T-helper 2 cell treated with Interferon-gamma antibody and Interleukin-4, amounts not matched to agents 5 μg/mL and 100 μg/mL, for 36 hours (primary cell): ENCODE measurements at regions not wholly inside any gene's neighbourhood (a gene's known extent, or its start where the extent isn't known, plus 50 kb on each side); places are given as distances from the start of the nearest gene placed in this dataset.

ENCODE experiments used
- DNase-seq: peaks from one replicate; pipeline ENCODE4 v3.0.0; 2021; ENCODE audit warnings: low spot score
- H3K27ac Mint-ChIP-seq: one replicate; pipeline ENCODE4 v1.8.0; 2021; ENCODE audit warnings: mild to moderate bottlenecking, mixed read lengths
- H3K27me3 Mint-ChIP-seq: one replicate; pipeline ENCODE4 v1.8.0; 2021; ENCODE audit warnings: low read depth, mixed read lengths
- H3K36me3 Mint-ChIP-seq: one replicate; pipeline ENCODE4 v1.8.0; 2021; ENCODE audit warnings: low read depth, mixed read lengths
- H3K4me1 Mint-ChIP-seq: one replicate; pipeline ENCODE4 v1.8.0; 2021; ENCODE audit warnings: low read depth, mixed read lengths
- H3K4me3 Mint-ChIP-seq: one replicate; pipeline ENCODE4 v1.8.0; 2022; ENCODE audit warnings: mild to moderate bottlenecking, moderate library complexity, mixed read lengths
- H3K9me3 Mint-ChIP-seq: one replicate; pipeline ENCODE4 v1.8.0; 2021; ENCODE audit warnings: mixed read lengths

- H3K4me3 Mint-ChIP-seq, result no peak overlapping the region
- H3K27me3 Mint-ChIP-seq, result no peaks in the 10 kb centered on the region
- H3K4me1 Mint-ChIP-seq, result no peaks in the 10 kb centered on the region
- no peak overlapping the region for H3K27ac Mint-ChIP-seq
- DNase-seq, result no peak
- no peaks in the 10 kb centered on the region for H3K36me3 Mint-ChIP-seq
- no peaks in the 10 kb centered on the region for H3K9me3 Mint-ChIP-seq
Observed at GRCh38 chr13:106702505-106702904, 134.6 kb upstream of the ARGLU1 start.

GRCh38 chr13:106701771-106702341 lies 133.9 kb upstream of the ARGLU1 start:
- Mint-ChIP-seq H3K4me1 (no peaks in the 10 kb centered on the region), H3K27me3 (no peaks in the 10 kb centered on the region), H3K36me3 (no peaks in the 10 kb centered on the region), H3K27ac (no peak overlapping the region), H3K4me3 (no peak overlapping the region), H3K9me3 (no peaks in the 10 kb centered on the region)
- no peak for DNase-seq

DNA sequence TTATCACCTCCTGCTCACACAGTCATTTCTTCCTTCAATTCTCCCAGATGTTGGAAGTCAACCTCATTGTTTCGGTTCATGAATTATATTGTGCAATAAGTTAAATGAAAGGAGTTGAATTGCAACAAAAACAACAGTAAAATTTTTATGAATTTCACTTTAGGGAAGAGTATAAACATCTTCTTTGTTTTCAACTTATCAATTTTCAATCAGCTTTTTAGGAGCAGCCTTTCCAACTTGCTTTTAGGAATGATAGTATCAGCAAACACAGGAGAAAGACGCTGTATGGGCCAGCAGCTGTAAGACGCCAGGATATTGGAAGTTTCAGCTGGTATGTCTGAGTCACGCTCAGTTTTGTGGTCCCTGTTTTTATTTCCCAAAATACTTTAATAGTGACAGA lies 132.5 kb upstream of the ARGLU1 start:
- no peaks in the 10 kb centered on the region for H3K36me3 Mint-ChIP-seq
- H3K27me3 Mint-ChIP-seq, result no peaks in the 10 kb centered on the region

DNA sequence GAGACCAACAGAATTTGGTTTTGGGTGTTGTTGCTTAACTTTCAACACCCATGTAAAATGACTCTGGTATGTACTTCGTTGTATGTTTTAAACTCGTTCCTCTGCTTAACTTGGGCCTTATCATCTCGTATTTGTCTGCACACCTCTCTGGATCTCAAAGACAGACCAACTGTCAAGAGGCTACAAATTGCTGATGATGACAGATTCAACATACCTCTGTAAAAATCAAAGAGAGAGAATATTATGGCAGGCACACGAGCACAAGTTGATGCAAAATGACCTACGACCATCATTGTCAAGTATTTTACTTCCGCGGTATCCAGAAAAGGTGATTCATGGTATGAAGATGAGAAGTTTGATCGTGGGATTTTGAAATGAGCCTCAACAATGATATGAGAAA lies 132.1 kb upstream of the ARGLU1 start:
- no peaks in the 10 kb centered on the region for H3K27me3 Mint-ChIP-seq
- H3K36me3 Mint-ChIP-seq, result no peaks in the 10 kb centered on the region
- H3K27ac Mint-ChIP-seq, result no peak overlapping the region
- no peaks in the 10 kb centered on the region for H3K4me1 Mint-ChIP-seq
- no peaks in the 10 kb centered on the region for H3K9me3 Mint-ChIP-seq
- DNase-seq, result no peak
- H3K4me3 Mint-ChIP-seq, result no peak overlapping the region

More for the DNA sequence above, 132.5 kb upstream of the ARGLU1 start:
- H3K4me3 Mint-ChIP-seq, result no peak overlapping the region
- no peak overlapping the region for H3K27ac Mint-ChIP-seq
- no peaks in the 10 kb centered on the region for H3K4me1 Mint-ChIP-seq
- H3K9me3 Mint-ChIP-seq, result no peaks in the 10 kb centered on the region
- no peak for DNase-seq

GRCh38 chr13:106699311-106699710 lies 131.4 kb upstream of the ARGLU1 start:
- H3K4me1 Mint-ChIP-seq, result no peaks in the 10 kb centered on the region
- no peak overlapping the region for H3K27ac Mint-ChIP-seq
- H3K4me3 Mint-ChIP-seq, result no peak overlapping the region
- H3K36me3 Mint-ChIP-seq, result no peaks in the 10 kb centered on the region
- no peak for DNase-seq
- H3K9me3 Mint-ChIP-seq, result no peaks in the 10 kb centered on the region
- no peaks in the 10 kb centered on the region for H3K27me3 Mint-ChIP-seq

- Mint-ChIP-seq H3K27me3 (no peaks in the 10 kb centered on the region), H3K27ac (no peak overlapping the region), H3K4me1 (no peaks in the 10 kb centered on the region), H3K9me3 (no peaks in the 10 kb centered on the region), H3K36me3 (no peaks in the 10 kb centered on the region), H3K4me3 (no peak overlapping the region)
- DNase-seq, result no peak
Observed at GRCh38 chr13:106696719-106697118, 128.8 kb upstream of the ARGLU1 start.

DNA sequence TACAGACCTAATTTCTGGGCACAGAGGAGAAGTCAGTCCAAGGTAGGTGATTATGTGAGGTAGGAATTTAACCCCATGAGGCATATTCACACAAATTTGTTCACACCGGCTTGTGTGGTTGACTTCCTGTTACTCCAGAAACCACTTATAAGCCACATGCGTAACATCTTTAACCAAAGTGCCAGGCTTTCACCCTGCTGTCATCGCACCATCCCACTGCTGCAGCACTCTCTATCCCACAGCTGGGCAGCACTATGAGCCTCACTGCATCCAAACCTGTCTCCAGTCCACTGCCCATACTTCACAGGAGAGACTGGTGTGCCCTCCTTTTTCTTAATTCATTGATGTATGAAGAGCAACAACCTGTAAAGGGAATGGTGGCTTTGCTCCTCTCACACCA lies 128.2 kb upstream of the ARGLU1 start:
- Mint-ChIP-seq H3K4me3 (no peak overlapping the region), H3K4me1 (no peaks in the 10 kb centered on the region)

DNA sequence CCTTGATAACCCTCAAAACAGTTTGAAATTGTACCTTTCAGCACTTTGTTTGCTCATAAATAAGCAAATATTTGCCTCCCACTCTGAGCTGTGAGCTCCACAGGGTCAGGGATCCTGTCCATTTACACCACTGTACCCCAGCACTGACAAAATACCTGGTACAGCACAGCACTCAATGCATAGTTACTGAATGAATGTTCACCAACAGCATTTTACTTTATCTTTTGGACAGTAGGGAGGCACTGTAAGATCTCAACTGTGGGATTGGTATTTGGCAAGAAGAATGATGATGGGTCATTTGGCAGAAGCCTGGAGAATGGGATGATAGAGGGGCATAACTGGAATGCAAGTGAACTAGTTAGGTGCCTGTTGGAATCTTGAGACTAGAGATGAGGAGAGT lies 127.2 kb upstream of the ARGLU1 start:
- Mint-ChIP-seq H3K9me3 (no peaks in the 10 kb centered on the region), H3K36me3 (no peaks in the 10 kb centered on the region), H3K4me1 (no peaks in the 10 kb centered on the region), H3K4me3 (no peak overlapping the region), H3K27me3 (no peaks in the 10 kb centered on the region), H3K27ac (no peak overlapping the region)
- no peak for DNase-seq

More for the DNA sequence above, 128.2 kb upstream of the ARGLU1 start:
- no peaks in the 10 kb centered on the region for H3K36me3 Mint-ChIP-seq
- H3K27me3 Mint-ChIP-seq, result no peaks in the 10 kb centered on the region
- H3K27ac Mint-ChIP-seq, result no peak overlapping the region
- H3K9me3 Mint-ChIP-seq, result no peaks in the 10 kb centered on the region
- DNase-seq, result no peak

DNA sequence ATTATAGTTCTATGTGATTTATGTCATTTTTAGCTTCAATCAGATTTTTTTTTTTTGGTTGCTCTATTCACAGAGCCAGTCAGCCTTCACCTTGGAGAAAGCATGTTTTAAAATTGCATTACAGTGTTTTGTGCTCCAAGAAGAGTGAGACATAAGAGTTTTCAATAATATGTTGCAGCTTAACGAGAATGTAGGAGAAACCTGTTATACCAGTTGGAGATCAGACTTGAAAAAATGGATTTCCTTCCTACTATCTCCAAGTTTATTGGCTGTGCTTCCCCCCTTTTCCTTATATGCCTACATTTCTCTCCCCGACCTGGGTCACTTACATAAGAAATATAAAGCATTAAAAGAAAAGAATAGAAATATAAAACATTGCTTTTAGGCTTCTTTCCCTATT lies 123.9 kb upstream of the ARGLU1 start:
- no peaks in the 10 kb centered on the region for H3K27me3 Mint-ChIP-seq
- H3K4me1 Mint-ChIP-seq, result no peaks in the 10 kb centered on the region
- no peaks in the 10 kb centered on the region for H3K36me3 Mint-ChIP-seq
- no peak overlapping the region for H3K4me3 Mint-ChIP-seq
- H3K9me3 Mint-ChIP-seq, result no peaks in the 10 kb centered on the region
- no peak overlapping the region for H3K27ac Mint-ChIP-seq
- no peak for DNase-seq

DNA sequence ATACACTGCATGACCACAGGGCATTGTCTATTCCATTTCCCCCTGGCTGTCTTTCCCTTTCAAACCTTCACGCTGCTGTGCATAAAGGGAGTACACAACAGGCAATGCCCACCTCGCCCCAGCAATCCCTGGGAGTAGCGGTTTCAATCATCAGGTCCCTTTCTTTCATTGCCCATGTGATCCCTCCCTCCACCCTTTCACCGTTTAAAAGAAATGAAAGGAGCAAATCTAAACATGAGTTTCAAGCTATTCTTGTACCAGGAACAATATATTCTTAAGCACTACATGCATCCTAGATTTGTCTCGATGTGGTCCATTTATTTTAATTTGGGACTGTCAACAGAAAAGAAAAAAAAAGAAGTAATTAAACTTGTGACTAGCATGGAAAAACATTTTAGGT lies 123.4 kb upstream of the ARGLU1 start:
- Mint-ChIP-seq H3K27me3 (no peaks in the 10 kb centered on the region), H3K27ac (no peak overlapping the region), H3K9me3 (no peaks in the 10 kb centered on the region), H3K4me3 (no peak overlapping the region), H3K36me3 (no peaks in the 10 kb centered on the region), H3K4me1 (no peaks in the 10 kb centered on the region)
- no peak for DNase-seq

GRCh38 chr13:106690779-106691178 lies 122.8 kb upstream of the ARGLU1 start:
- no peaks in the 10 kb centered on the region for H3K4me1 Mint-ChIP-seq
- no peaks in the 10 kb centered on the region for H3K36me3 Mint-ChIP-seq
- no peak overlapping the region for H3K4me3 Mint-ChIP-seq
- no peaks in the 10 kb centered on the region for H3K9me3 Mint-ChIP-seq
- no peak for DNase-seq
- H3K27me3 Mint-ChIP-seq, result no peaks in the 10 kb centered on the region
- no peak overlapping the region for H3K27ac Mint-ChIP-seq

DNA sequence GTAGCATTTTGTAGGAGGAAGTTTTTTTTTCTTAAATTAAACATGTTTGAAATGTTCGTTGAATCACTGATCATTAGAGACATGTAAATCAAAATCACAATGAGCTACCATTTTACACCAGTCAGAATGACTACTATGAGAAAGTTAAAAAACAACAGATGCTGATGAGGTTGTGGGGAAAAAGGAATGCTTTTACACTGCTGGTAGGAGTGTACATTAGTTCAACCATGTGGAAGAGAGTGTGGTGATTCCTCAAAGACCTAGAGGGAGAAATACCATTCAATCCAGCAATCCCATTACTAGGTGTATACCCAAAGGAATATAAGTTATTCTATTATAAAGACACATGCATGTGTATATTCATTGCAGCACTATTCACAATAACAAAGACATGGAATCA lies 122.0 kb upstream of the ARGLU1 start:
- H3K4me3 Mint-ChIP-seq, result no peak overlapping the region

GRCh38 chr13:106688940-106689339 lies 121.0 kb upstream of the ARGLU1 start:
- no peak overlapping the region for H3K4me3 Mint-ChIP-seq
- H3K9me3 Mint-ChIP-seq, result no peaks in the 10 kb centered on the region
- H3K27ac Mint-ChIP-seq, result no peak overlapping the region
- no peaks in the 10 kb centered on the region for H3K27me3 Mint-ChIP-seq
- H3K36me3 Mint-ChIP-seq, result no peaks in the 10 kb centered on the region
- no peaks in the 10 kb centered on the region for H3K4me1 Mint-ChIP-seq
- no peak for DNase-seq

More for the DNA sequence above, 122.0 kb upstream of the ARGLU1 start:
- H3K36me3 Mint-ChIP-seq, result no peaks in the 10 kb centered on the region
- H3K27me3 Mint-ChIP-seq, result no peaks in the 10 kb centered on the region
- no peak overlapping the region for H3K27ac Mint-ChIP-seq
- no peaks in the 10 kb centered on the region for H3K4me1 Mint-ChIP-seq
- no peaks in the 10 kb centered on the region for H3K9me3 Mint-ChIP-seq
- DNase-seq, result no peak

DNA sequence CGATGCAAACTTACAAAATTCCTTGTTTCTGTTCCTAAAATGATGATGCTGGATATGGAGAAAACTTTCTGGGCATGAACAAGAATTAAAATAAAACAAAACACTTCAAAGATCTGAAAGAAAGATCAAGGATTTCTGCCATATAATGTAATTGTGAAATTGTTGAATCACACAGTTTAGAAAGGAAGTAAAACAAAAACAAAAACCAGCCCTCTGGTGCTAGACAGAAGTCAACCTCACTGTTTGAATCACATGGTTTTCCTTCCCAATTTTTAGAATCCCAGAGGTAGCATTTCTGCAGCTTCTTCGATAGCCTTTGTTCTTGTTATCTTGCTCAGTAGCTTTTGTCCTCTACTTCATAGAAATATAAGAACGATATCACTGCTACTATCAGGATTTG lies 118.2 kb upstream of the ARGLU1 start:
- Mint-ChIP-seq H3K4me3 (no peak overlapping the region), H3K27me3 (no peaks in the 10 kb centered on the region), H3K36me3 (no peaks in the 10 kb centered on the region), H3K9me3 (no peaks in the 10 kb centered on the region), H3K4me1 (no peaks in the 10 kb centered on the region), H3K27ac (no peak overlapping the region)
- DNase-seq, result no peak

GRCh38 chr13:106685143-106685542 lies 117.2 kb upstream of the ARGLU1 start:
- Mint-ChIP-seq H3K36me3 (no peaks in the 10 kb centered on the region), H3K27ac (no peak overlapping the region), H3K4me1 (no peaks in the 10 kb centered on the region), H3K27me3 (no peaks in the 10 kb centered on the region), H3K9me3 (no peaks in the 10 kb centered on the region), H3K4me3 (no peak overlapping the region)
- DNase-seq, result no peak
